GM18498 (cell line): ENCODE measurements at regions not wholly inside any gene's neighbourhood (a gene's known extent, or its start where the extent isn't known, plus 50 kb on each side); places are given as distances from the start of the nearest gene placed in this dataset.

Source experiments
- ATAC-seq: cut with Tn5 transposase; IDR thresholded peaks from one replicate; pipeline ENCODE4 v1.9.1; 2021; ENCODE audit warnings: mild to moderate bottlenecking, moderate library complexity; ENCODE audit not compliant: unreplicated experiment

- no peak for ATAC-seq
Measured at GRCh38 chr2:103921161-103921560, 932.8 kb upstream of the POU3F3 start.

GRCh38 chr2:103942199-103942598, 911.7 kb upstream of the POU3F3 start:
- no peak for ATAC-seq

GRCh38 chr2:103945083-103945482, 908.8 kb upstream of the POU3F3 start:
- ATAC-seq: no peak

DNA sequence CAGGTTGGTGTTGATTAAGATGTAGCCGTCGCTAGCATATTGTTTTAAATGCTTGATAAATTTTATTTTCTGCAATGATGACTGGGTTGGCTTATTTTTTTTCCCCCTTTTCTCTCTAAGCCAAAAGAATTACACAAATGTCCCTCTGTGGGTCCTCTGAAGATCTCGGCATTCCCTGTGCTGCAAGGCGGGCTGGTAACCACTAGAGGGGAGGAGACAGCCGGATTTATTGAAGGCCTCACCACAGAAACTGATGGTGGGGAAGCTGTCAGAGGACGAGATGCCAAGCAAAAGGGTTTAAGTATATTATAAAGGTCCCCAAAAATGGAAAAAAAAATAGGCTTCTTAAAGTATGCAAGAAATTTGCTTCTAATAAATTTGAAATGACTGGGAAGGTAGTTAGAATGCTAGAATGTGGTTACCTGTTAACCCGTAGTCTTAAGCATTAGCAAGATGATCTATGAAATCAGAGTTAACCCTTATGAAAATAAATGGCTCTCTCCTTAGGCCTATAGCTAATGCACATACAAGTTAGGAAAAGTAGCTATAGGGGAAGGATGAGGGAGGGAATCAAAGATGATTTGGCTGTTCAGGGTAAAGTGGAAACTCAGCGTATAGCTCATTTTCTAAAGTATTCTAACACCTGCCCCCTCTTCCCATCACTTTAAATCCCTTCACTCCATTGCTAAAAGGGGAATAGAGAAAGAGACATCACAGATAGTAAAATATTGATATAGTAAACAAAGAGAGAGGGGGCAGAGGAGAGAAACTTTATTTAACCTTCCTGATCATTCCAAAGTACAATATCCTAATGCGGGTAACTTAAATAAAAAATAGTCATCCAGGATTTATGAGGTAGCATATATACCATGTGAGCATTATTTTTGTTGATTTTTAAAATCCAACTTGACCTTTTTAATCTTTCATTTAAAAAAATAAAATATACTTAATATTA, 894.5 kb upstream of the POU3F3 start:
- no peak for ATAC-seq

DNA sequence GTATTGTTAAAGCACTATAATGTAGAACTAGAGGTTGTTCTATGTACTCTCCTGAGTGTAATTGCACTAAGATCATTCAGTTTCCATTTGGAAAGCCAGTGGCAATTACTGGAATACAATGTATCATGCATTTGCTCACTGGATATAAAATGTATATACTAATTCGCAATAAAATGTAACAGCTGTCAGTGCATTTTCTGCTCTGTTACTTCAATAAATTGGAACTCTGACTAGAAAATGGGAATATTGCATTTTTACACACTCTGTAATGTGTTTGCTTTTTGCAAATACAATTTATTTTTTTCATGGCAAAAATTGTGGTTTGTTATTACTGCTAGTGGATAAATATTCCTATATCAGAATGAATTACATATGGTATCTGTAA, 893.8 kb upstream of the POU3F3 start:
- ATAC-seq: no peak

DNA sequence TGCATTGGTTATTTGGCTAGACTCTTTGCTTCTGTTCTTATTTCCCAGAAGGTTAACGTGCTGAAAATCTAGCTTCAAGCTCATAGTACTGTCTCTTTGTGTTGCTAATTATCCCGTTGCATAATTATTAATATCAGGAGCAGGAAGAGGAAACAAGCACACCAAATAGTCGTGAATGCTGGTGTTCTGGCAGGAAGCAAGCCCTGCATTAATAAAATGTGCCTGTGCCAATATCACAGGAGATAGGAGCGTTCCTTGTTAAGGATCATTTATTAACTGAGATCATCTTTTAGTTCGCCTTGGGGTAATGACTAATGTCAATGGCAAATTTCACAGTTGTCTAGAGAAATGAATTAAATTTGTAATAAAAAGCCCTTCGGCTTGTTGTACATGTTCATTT, 893.0 kb upstream of the POU3F3 start:
- ATAC-seq: no peak

GRCh38 chr2:103961862-103962261, 892.1 kb upstream of the POU3F3 start:
- no peak for ATAC-seq

- ATAC-seq: no peak
Measured at GRCh38 chr2:103962670-103963069, 891.2 kb upstream of the POU3F3 start.

DNA sequence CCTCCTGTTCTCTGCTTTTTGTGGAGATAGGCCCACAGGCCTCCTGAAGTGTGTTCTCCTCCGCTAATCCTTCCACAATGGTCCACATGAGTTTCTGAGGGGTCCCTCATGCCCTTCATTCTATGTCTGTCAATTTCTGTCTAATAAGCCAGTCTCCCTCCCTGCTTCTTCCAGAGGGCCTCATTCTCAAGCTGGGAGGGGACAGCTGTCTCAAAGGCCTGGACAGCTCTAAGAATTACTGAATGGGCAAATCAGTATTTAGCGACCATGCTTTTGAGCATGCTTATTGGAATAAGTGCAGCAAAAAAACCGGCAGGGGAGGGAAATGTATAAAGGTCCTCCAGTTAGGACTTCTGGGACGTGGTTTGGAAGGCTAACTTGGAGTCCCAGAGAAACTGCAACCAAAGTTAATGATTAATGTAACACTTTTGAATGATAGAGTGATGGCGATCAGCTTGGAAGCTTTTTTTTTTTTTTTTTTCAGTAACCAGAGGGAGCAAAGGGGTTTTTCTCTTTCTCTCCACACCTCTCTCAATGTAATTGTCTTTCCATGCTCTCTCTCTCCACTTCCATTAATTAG, 890.7 kb upstream of the POU3F3 start:
- ATAC-seq: no peak

DNA sequence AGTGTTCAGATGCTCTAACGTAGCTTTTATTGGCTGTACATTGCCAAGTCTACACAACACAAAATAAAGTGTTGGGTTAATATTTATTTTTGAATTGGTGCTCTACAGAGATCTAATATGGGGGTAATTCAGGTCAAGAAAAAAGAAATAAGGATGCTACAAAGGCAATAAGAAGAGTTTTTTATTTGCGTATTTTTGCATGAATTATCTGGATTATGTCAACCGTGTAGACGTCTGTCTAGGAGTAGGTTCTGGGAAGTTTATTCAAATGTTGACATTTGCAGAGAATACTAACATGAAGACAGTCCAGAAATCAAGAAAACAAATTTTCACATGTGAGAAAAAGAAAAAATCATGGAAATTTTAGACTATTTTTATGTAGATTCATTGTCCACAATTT, 876.7 kb upstream of the POU3F3 start:
- no peak for ATAC-seq

GRCh38 chr2:103977668-103978067, 876.2 kb upstream of the POU3F3 start:
- no peak for ATAC-seq

GRCh38 chr2:103980401-103980800, 873.5 kb upstream of the POU3F3 start:
- no peak for ATAC-seq

DNA sequence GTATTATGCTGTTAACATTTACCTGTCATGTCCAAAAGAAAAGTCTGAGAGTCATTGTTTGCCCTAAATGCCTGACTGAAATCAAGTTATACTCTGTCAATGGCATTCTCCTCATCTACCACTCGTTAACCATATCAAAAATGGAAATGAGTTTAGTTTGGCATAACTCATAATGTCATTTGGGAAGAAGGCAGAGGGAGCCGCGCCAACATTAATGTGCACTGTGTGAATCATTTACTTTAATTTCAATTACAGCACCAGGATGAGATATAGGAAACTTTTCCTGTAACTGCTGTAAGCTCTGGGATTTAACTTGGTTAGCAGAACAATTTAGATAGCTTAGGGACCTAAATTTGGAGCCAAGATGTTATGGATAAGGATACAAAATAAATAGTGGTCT, 871.2 kb upstream of the POU3F3 start:
- no peak for ATAC-seq

DNA sequence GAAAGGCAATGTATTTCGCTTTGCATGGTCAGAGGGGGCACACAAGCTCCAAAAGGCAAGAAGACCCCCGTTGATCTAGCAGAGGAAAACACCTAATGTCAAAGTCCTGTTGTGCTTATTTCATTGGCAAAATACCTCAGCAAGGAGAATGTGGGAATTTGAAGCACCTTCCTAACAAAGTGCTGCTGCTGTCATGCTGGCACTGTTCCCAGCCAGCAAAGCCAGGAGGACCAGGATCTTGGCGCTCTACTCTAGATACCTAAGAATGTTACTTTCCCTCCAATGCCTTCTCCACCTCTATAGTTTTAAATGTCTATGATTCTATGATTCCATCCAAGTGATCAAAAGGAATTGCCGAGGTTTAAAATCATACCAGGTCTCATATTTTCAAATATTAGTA, 867.9 kb upstream of the POU3F3 start:
- ATAC-seq: no peak

GRCh38 chr2:103991591-103991990, 862.3 kb upstream of the POU3F3 start:
- ATAC-seq: no peak

- ATAC-seq: no peak
Measured at GRCh38 chr2:104004821-104005220, 849.1 kb upstream of the POU3F3 start.

- ATAC-seq: no peak
Measured at GRCh38 chr2:104016801-104017200, 837.1 kb upstream of the POU3F3 start.

DNA sequence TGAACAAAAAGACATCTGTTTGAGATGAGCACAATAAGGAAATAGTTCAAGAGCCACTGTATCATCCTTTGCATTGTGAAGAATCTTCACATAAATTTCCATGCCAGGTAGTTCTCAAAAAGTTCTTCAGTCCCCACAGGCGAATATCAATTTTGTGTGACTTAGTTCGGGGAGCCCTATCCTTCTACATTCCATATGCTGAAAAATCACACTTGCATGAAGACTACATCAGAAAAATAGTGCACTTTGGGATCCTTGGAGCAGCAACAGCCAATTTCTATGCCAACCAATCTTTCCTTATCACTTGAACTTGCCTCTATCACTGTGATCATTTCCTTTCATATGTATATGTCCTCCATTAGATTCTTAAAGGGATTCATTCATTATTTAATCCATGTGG, 830.6 kb upstream of the POU3F3 start:
- ATAC-seq: no peak

DNA sequence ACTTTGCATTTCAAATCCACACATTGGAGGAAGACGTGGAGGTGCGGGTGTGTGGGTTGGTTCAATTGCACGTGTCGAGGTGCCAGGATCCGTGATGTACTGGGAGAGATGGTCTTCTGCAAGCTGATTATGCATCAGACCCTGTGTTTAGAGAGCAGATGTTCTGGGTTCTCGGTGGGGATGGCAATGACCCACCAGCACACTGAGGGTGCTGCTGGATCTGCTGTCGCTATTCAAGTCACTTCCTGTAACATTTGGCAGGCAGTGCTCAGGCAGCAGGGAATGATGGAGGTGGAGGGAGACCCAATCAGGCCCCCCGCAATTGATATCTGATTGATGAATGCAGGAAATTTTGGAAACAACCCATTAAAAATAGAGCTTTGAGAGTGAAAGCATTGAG, 830.1 kb upstream of the POU3F3 start:
- no peak for ATAC-seq

DNA sequence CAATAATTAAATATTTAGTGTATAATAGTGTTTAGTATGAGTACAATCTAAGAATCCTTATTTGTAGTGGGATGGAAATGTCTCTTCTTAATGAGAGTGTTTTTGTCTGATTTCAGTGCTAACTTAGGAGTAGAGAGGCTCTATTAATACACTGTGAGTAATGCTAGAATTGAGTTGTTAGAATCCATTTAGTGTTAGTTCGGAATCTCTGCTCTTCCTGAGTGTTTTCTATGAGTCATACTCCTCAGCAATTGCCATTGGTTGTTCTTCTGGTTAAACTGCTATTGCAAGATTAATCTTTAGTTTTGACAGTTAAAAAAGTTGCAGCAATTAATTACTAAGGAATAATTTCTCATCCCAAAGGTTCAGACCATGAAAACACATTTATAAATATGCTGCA, 828.6 kb upstream of the POU3F3 start:
- no peak for ATAC-seq

GRCh38 chr2:104026725-104027124, 827.2 kb upstream of the POU3F3 start:
- no peak for ATAC-seq

GRCh38 chr2:104027321-104027720, 826.6 kb upstream of the POU3F3 start:
- ATAC-seq: no peak

GRCh38 chr2:104028061-104028460, 825.9 kb upstream of the POU3F3 start:
- ATAC-seq: no peak
